T-cell (primary cell): ENCODE measurements at regions not wholly inside any gene's neighbourhood (a gene's known extent, or its start where the extent isn't known, plus 50 kb on each side); places are given as distances from the start of the nearest gene placed in this dataset.

Experiments used
- ATAC-seq, 4 experiments: fragments of 200-7000 bp in 3 of 4; fragments of 150-1000 bp in 1 of 4; cut with Tn5 transposase; replicated peaks in 1 of 4; 1 replicate in 3 of 4; 2 replicates in 1 of 4; pipeline ENCODE4 v1.10.0; 2021; ENCODE audit warnings: moderate library complexity in 3 of 4, mild to moderate bottlenecking in 2 of 4, moderate number of reproducible peaks in 1 of 4
- CTCF ChIA-PET, 2 donors: fragments of 300-600 bp; sonication (Branson Sonifier 250); formaldehyde crosslinking; loops; one replicate each; lab custom pipeline; 2022; ENCODE audit warnings: antibody characterized with exemption in 2 of 2; lab: Charles Lee
- POLR2A ChIA-PET, 2 donors: fragments of 300-600 bp; sonication (Branson Sonifier 250); formaldehyde crosslinking; loops; one replicate each; lab custom pipeline; 2022; ENCODE audit warnings: antibody characterized with exemption in 2 of 2; lab: Charles Lee
- DNase-seq, 35 experiments: peaks; one replicate each; pipeline versions ENCODE4 v3.0.0 to v3.0.0-alpha.2; 2013 to 2023
- H3K27ac ChIP-seq: one replicate; pipeline ENCODE4 v1.5.1; 2013; ENCODE audit warnings: low read length
- H3K27me3 ChIP-seq, 2 experiments: replicated peaks in 1 of 2; 1 replicate in 1 of 2; 2 replicates in 1 of 2; pipeline versions ENCODE4 v1.6.1 to v1.7.0; 2013; ENCODE audit warnings: low read length in 1 of 2, mixed read lengths in 1 of 2; ENCODE audit not compliant: control insufficient read depth in 2 of 2, insufficient read depth in 2 of 2; ENCODE audit errors: extremely low read depth in 1 of 2
- H3K36me3 ChIP-seq, 2 donors: 1 replicate in 1 of 2; 2 replicates in 1 of 2; pipeline versions ENCODE4 v1.6.1 to v1.7.0; 2013; ENCODE audit warnings: low read length in 1 of 2; ENCODE audit not compliant: control insufficient read depth in 2 of 2, insufficient read depth in 1 of 2; ENCODE audit errors: extremely low read depth in 1 of 2
- H3K4me1 ChIP-seq, 2 experiments: 1 replicate in 1 of 2; 2 replicates in 1 of 2; pipeline versions ENCODE4 v1.6.1 to v1.7.0; 2013; ENCODE audit warnings: low read length in 2 of 2, mixed read lengths in 1 of 2; ENCODE audit not compliant: insufficient read depth in 2 of 2, control insufficient read depth in 1 of 2; ENCODE audit errors: extremely low read depth in 1 of 2
- H3K4me3 ChIP-seq, 2 donors: 1 replicate in 1 of 2; 2 replicates in 1 of 2; pipeline versions ENCODE4 v1.5.1 to v1.7.0; 2013; ENCODE audit warnings: mild to moderate bottlenecking in 2 of 2, low read length in 1 of 2, moderate library complexity in 1 of 2; ENCODE audit not compliant: control insufficient read depth in 1 of 2; ENCODE audit errors: extremely low read depth in 1 of 2
- H3K9me3 ChIP-seq: 2 replicates; pipeline ENCODE4 v1.7.0; 2013
- H3K27ac Mint-ChIP-seq, 2 donors: one replicate each; pipeline ENCODE4 v1.8.0; 2020 to 2021; ENCODE audit warnings: mild to moderate bottlenecking in 2 of 2, mixed read lengths in 2 of 2
- H3K27me3 Mint-ChIP-seq, 2 donors: one replicate each; pipeline ENCODE4 v1.8.0; 2021 to 2022; ENCODE audit warnings: mixed read lengths in 2 of 2
- H3K36me3 Mint-ChIP-seq: one replicate; pipeline ENCODE4 v1.8.0; 2021; ENCODE audit warnings: mixed read lengths
- H3K4me1 Mint-ChIP-seq, 3 donors: one replicate each; pipeline ENCODE4 v1.8.0; 2020 to 2022; ENCODE audit warnings: mixed read lengths in 3 of 3, mild to moderate bottlenecking in 1 of 3
- H3K4me3 Mint-ChIP-seq, 3 donors: one replicate each; pipeline ENCODE4 v1.8.0; 2020 to 2022; ENCODE audit warnings: mild to moderate bottlenecking in 3 of 3, mixed read lengths in 3 of 3, moderate library complexity in 3 of 3
- H3K9me3 Mint-ChIP-seq, 3 donors: one replicate each; pipeline ENCODE4 v1.8.0; 2020 to 2022; ENCODE audit warnings: mixed read lengths in 3 of 3
- WGBS: methylation state at CpG from one replicate; pipeline ENCODE4 v1.1.5; 2013; ENCODE audit warnings: missing lambda C conversion rate; ENCODE audit not compliant: insufficient coverage; 5-methylcytosine and 5-hydroxymethylcytosine counted together

DNA sequence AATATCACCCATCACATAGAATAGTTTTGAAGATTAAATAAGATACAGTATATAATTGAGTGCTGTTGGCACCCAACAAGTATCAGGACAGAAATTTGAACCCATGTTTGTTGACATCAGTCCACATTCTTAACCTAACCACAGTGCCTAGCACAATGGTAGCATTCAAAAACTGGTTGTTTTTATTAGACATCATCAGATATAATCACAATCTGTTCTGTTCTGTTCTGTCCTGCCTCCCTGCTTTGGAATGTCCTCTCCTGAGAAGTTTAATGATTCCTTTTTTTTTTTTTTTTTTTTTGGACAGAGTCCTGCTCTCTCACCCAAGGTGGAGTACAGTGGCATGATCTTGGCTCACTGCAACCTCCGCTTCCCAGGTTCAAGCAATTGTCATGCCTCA, 476.6 kb downstream of the RMST start:
- no peak overlapping the region for H3K27ac Mint-ChIP-seq
- H3K4me1 Mint-ChIP-seq = no peaks in the 10 kb centered on the region
- Histone ChIP-seq H3K9me3 (no peaks in the 10 kb centered on the region), H3K4me1 (no peaks in the 10 kb centered on the region), H3K27ac (no peak overlapping the region), H3K4me3 (no peak overlapping the region), H3K36me3 (no peaks in the 10 kb centered on the region), H3K27me3 (no peaks in the 10 kb centered on the region)
- no peaks in the 10 kb centered on the region for H3K36me3 Mint-ChIP-seq
- ChIA-PET POLR2A (no interaction called here), CTCF (no interaction called here)
- no CpG with 5 or more reads among the region's 1 CpG for WGBS
- no peak overlapping the region for H3K4me3 Mint-ChIP-seq
- peaks cover 5 to 7% (median 7%) of the 10 kb centered on the region in 3 donors for H3K9me3 Mint-ChIP-seq
- no peak for ATAC-seq
- H3K27me3 Mint-ChIP-seq = peaks cover 0 to 6% of the 10 kb centered on the region in 2 donors
- DNase-seq = no peak

DNA sequence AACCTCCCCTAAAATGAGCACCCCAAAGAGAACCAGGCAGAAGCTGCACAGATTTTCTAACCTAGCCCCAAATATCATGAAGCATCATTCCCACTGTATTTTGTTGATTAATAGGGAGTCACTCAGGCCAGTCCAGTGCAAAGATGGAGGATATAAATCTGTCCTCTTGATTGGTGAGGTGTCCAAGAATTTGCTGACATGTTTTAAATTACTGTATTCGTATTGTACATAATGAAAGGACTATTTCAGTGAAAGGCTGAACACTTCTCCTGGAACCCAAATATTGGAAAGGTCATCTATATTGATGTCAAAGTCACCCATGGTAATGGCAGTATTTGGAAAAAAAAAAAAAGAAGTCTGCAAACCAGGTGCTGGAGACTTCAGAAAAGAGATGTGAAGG, 477.5 kb downstream of the RMST start:
- H3K4me1 Mint-ChIP-seq = no peaks in the 10 kb centered on the region
- H3K27me3 Mint-ChIP-seq = peaks cover 0 to 6% of the 10 kb centered on the region in 2 donors
- no peaks in the 10 kb centered on the region for H3K36me3 Mint-ChIP-seq
- no peaks in the 10 kb centered on the region for H3K27me3 ChIP-seq
- H3K27ac ChIP-seq = no peak overlapping the region
- H3K4me3 Mint-ChIP-seq = no peak overlapping the region
- ATAC-seq (no peak), DNase-seq (no peak)
- no peak overlapping the region for H3K4me3 ChIP-seq
- WGBS = no CpG with 5 or more reads among the region's 1 CpG
- no peaks in the 10 kb centered on the region for H3K9me3 ChIP-seq
- no peaks in the 10 kb centered on the region for H3K36me3 ChIP-seq
- H3K4me1 ChIP-seq = no peaks in the 10 kb centered on the region
- ChIA-PET CTCF (no interaction called here), POLR2A (no interaction called here)
- peaks cover 5 to 11% (median 7%) of the 10 kb centered on the region in 3 donors for H3K9me3 Mint-ChIP-seq
- H3K27ac Mint-ChIP-seq = no peak overlapping the region

DNA sequence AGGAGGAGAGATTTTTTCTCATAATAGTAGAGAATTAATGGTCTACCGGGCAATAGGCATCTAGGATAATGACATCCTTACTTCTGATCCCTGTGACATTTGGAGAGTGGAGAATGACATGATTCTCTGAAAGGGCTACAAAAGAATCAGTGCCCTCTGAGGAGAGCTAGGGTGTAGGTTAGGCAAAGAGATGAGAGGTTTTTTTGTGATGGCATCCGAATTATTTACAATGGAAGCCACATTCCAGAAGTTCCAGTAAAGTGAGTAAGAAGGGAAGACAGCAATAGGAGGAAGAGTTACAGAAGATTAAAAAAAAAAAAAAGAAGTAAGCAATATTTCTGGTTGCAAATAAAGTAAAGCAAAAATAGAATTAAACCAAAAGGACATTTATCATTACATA, 478.0 kb downstream of the RMST start:
- Mint-ChIP-seq H3K9me3 (peaks cover 5 to 11% (median 7%) of the 10 kb centered on the region in 3 donors), H3K4me3 (no peak overlapping the region), H3K36me3 (no peaks in the 10 kb centered on the region), H3K4me1 (no peaks in the 10 kb centered on the region), H3K27ac (no peak overlapping the region), H3K27me3 (peaks cover 0 to 6% of the 10 kb centered on the region in 2 donors)
- DNase-seq = no peak
- Histone ChIP-seq H3K4me3 (no peak overlapping the region), H3K9me3 (no peaks in the 10 kb centered on the region), H3K36me3 (no peaks in the 10 kb centered on the region), H3K4me1 (no peaks in the 10 kb centered on the region), H3K27me3 (no peaks in the 10 kb centered on the region), H3K27ac (no peak overlapping the region)
- POLR2A ChIA-PET = no interaction called here
- CTCF ChIA-PET = no interaction called here
- no peak for ATAC-seq
- 80% methylated on average over 1 of the region's 2 CpGs for WGBS

DNA sequence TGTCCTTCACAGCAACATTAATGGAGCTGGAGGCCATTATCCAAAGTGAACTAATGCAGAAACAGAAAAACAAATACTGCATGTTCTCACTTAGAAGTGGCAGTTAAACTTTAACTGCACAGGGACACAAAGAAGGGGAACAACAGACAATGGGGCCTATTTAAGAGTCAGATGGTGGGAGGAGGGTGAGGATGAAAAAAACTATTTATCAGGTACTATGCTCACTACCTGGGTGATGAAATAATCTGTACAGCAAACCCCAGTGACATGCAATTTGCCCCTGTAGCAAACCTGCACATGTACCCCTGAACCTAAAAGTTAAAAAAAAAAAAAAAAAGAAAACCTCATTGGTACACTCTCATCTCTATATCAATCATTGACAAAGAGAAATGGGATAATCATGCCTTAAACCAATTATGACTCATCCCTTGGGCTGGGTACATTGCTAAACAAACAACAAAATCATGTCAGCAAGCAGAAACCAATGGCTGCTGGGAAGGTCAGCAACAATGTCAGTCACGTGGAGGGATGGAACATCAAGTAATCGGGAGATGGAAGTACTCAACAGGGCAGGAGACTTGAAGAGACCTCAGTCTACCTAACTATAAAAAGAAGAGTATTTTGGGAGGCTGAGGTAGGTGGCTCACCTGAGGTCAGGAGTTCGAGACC, 479.2 kb downstream of the RMST start:
- H3K9me3 ChIP-seq = no peaks in the 10 kb centered on the region
- no peak overlapping the region for H3K27ac Mint-ChIP-seq
- POLR2A ChIA-PET = no interaction called here
- H3K9me3 Mint-ChIP-seq = peaks cover 5 to 12% (median 8%) of the 10 kb centered on the region in 3 donors
- H3K27me3 Mint-ChIP-seq = peaks cover 0 to 6% of the 10 kb centered on the region in 2 donors
- H3K27me3 ChIP-seq = no peaks in the 10 kb centered on the region
- no peaks in the 10 kb centered on the region for H3K4me1 Mint-ChIP-seq
- no peak overlapping the region for H3K4me3 Mint-ChIP-seq
- no peaks in the 10 kb centered on the region for H3K4me1 ChIP-seq
- no CpG with 5 or more reads among the region's 3 CpGs for WGBS
- DNase-seq (no peak), ATAC-seq (no peak)
- H3K27ac ChIP-seq = no peak overlapping the region
- H3K4me3 ChIP-seq = no peak overlapping the region
- H3K36me3 ChIP-seq = no peaks in the 10 kb centered on the region
- CTCF ChIA-PET = no interaction called here
- H3K36me3 Mint-ChIP-seq = no peaks in the 10 kb centered on the region

- no peak overlapping the region for H3K4me3 ChIP-seq
- no peak overlapping the region for H3K27ac ChIP-seq
- DNase-seq (no peak), ATAC-seq (no peak)
- Mint-ChIP-seq H3K4me3 (no peak overlapping the region), H3K27me3 (peaks cover 0 to 6% of the 10 kb centered on the region in 2 donors), H3K9me3 (peaks cover 13 to 20% (median 19%) of the 10 kb centered on the region in 3 donors), H3K4me1 (no peaks in the 10 kb centered on the region), H3K27ac (no peak overlapping the region), H3K36me3 (no peaks in the 10 kb centered on the region)
- H3K27me3 ChIP-seq = no peaks in the 10 kb centered on the region
- ChIA-PET POLR2A (no interaction called here), CTCF (no interaction called here)
- no peaks in the 10 kb centered on the region for H3K4me1 ChIP-seq
- H3K36me3 ChIP-seq = no peaks in the 10 kb centered on the region
- WGBS = no CpG with 5 or more reads among the region's 1 CpG
- H3K9me3 ChIP-seq = no peaks in the 10 kb centered on the region
Measured at GRCh38 chr12:97943359-97943758, 480.8 kb downstream of the RMST start.

DNA sequence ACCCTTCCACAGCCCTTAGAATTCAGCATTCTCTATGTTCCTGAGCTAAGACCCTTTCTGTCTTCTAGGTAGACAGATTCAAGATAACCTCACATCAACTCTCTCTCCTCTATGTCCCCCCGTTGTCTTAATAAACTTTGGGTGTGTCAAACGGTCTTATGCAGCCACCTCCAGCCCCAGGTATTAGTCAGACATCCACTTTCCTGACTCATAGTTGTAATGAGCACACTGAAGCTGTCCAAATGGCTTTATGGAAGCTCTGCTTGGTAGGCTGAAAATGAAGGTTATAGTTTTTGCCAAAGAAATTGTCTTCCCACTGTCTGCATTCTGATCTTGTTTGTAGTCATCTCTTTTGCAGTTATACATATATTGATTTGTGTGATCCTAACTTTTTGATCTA, 482.0 kb downstream of the RMST start:
- no peaks in the 10 kb centered on the region for H3K9me3 ChIP-seq
- H3K4me1 Mint-ChIP-seq = no peaks in the 10 kb centered on the region
- H3K27me3 Mint-ChIP-seq = peaks cover 3 to 6% of the 10 kb centered on the region in 2 donors
- no peak overlapping the region for H3K4me3 ChIP-seq
- H3K27me3 ChIP-seq = no peaks in the 10 kb centered on the region
- H3K4me3 Mint-ChIP-seq = no peak overlapping the region
- ATAC-seq (no peak), DNase-seq (no peak)
- WGBS = 100% methylated on average over 1 of the region's 2 CpGs
- no peaks in the 10 kb centered on the region for H3K36me3 Mint-ChIP-seq
- CTCF ChIA-PET = interaction anchor here in 1 of 2 donors (0.6 kb wide), 1 partner anchor 11 kb away, joined by 3 read pairs; no protein-coding TSS in a partner anchor
- no peak overlapping the region for H3K27ac Mint-ChIP-seq
- POLR2A ChIA-PET = no interaction called here
- H3K4me1 ChIP-seq = no peaks in the 10 kb centered on the region
- H3K36me3 ChIP-seq = no peaks in the 10 kb centered on the region
- H3K9me3 Mint-ChIP-seq = peaks cover 13 to 24% (median 20%) of the 10 kb centered on the region in 3 donors
- H3K27ac ChIP-seq = no peak overlapping the region
